Endothelial cell of umbilical vein (primary cell): ENCODE measurements at regions not wholly inside any gene's neighbourhood (a gene's known extent, or its start where the extent isn't known, plus 50 kb on each side); places are given as distances from the start of the nearest gene placed in this dataset.

Experiments
- BruUV-seq: library from RNA; stranded (reverse); fragments of 400-500 nt; replicated peaks from 2 replicates; lab custom pipeline; 2021; lab: Mats Ljungman, UMichigan
- CTCF ChIA-PET: fragments of 300-600, 350-600 bp; sonication (Branson Sonifier 250); formaldehyde crosslinking; loops from one replicate; lab custom pipeline; 2021; ENCODE audit warnings: antibody characterized with exemption, inconsistent platforms; lab: Charles Lee
- POLR2A ChIA-PET: fragments of 300-600, 350-600 bp; sonication (Branson Sonifier 250); formaldehyde crosslinking; loops from one replicate; lab custom pipeline; 2021; ENCODE audit warnings: antibody characterized with exemption, inconsistent platforms; lab: Charles Lee
- DNase-seq: peaks from one replicate; pipeline ENCODE4 v3.0.0-alpha.2; 2011; ENCODE audit warnings: low read depth, low spot score
- FAIRE-seq: peaks from 2 replicates; lab custom pipeline; 2011; peaks lifted over from hg19 to GRCh38; lab: Jason Lieb, UNC
- H2AFZ ChIP-seq: 2 replicates; pipeline ENCODE4 v1.6.0; 2012; ENCODE audit warnings: low read depth, low read length, control low read depth, inconsistent platforms
- H3K27ac ChIP-seq: 2 replicates; pipeline ENCODE4 v1.5.1; 2011; ENCODE audit warnings: low read depth, mild to moderate bottlenecking, control low read depth, low read length, moderate library complexity; ENCODE audit not compliant: insufficient read depth
- H3K27me3 ChIP-seq, 2 experiments: 2 replicates each; pipeline versions ENCODE4 v1.6.0 to v1.6.1; 2011; ENCODE audit warnings: low read length in 2 of 2, mixed read lengths in 1 of 2; ENCODE audit not compliant: control insufficient read depth in 2 of 2, insufficient read depth in 2 of 2
- H3K36me3 ChIP-seq, 2 experiments: 2 replicates in 1 of 2; 3 replicates in 1 of 2; pipeline ENCODE4 v1.5.1; 2011; ENCODE audit warnings: low read length in 2 of 2, mild to moderate bottlenecking in 1 of 2, moderate library complexity in 1 of 2; ENCODE audit not compliant: control insufficient read depth in 2 of 2, insufficient read depth in 2 of 2; ENCODE audit errors: extremely low read depth in 1 of 2
- H3K4me1 ChIP-seq: 3 replicates; pipeline ENCODE4 v1.5.1; 2011; ENCODE audit warnings: mild to moderate bottlenecking, low read length; ENCODE audit not compliant: control insufficient read depth, insufficient read depth; ENCODE audit errors: extremely low read depth
- H3K4me2 ChIP-seq: 2 replicates; pipeline ENCODE4 v1.6.1; 2011; ENCODE audit warnings: low read length, control low read depth, mixed read lengths; ENCODE audit not compliant: insufficient read depth
- H3K4me3 ChIP-seq, 3 experiments: fragments of 200-600 bp in 1 of 3; sonication (generic), shearing (Covaris generic) in 1 of 3; replicated peaks in 1 of 3; 2 replicates each; pipeline ENCODE4 v1.5.1; 2011 to 2016; ENCODE audit warnings: control low read depth in 3 of 3, low read length in 3 of 3, mild to moderate bottlenecking in 2 of 3, inconsistent platforms in 1 of 3, low read depth in 1 of 3, moderate library complexity in 1 of 3; ENCODE audit not compliant: insufficient read depth in 1 of 3
- H3K79me2 ChIP-seq: 2 replicates; pipeline ENCODE4 v1.6.0; 2012; ENCODE audit warnings: low read length, inconsistent platforms; ENCODE audit not compliant: control insufficient read depth, insufficient read depth
- H3K9ac ChIP-seq: replicated peaks from 2 replicates; pipeline ENCODE3; 2011; ENCODE audit warnings: low read length, control low read depth; ENCODE audit not compliant: insufficient read depth; ENCODE audit errors: extremely low read depth
- H3K9me1 ChIP-seq: replicated peaks from 3 replicates; pipeline ENCODE4 v1.6.0; 2011; ENCODE audit warnings: mild to moderate bottlenecking, low read length; ENCODE audit not compliant: control insufficient read depth, insufficient read depth; ENCODE audit errors: extremely low read depth
- H3K9me3 ChIP-seq: replicated peaks from 2 replicates; pipeline ENCODE4 v1.5.1; 2012; ENCODE audit warnings: low read length, inconsistent platforms; ENCODE audit not compliant: control insufficient read depth, insufficient read depth
- H4K20me1 ChIP-seq: replicated peaks from 2 replicates; pipeline ENCODE3; 2011; ENCODE audit warnings: mild to moderate bottlenecking, low read length; ENCODE audit not compliant: control insufficient read depth, insufficient read depth; ENCODE audit errors: extremely low read depth
- EZH2 ChIP-seq: IDR thresholded peaks from 2 replicates; pipeline ENCODE4 v1.6.1; 2012; ENCODE audit warnings: borderline replicate concordance, low read depth, mild to moderate bottlenecking, moderate library complexity, low read length, inconsistent platforms; ENCODE audit not compliant: severe bottlenecking
- FOS ChIP-seq: IDR thresholded peaks from 2 replicates; pipeline ENCODE4 v1.6.1; 2011; ENCODE audit warnings: mild to moderate bottlenecking, low read length, moderate library complexity, borderline replicate concordance; ENCODE audit not compliant: insufficient read depth
- GATA2 ChIP-seq: IDR thresholded peaks from 2 replicates; pipeline ENCODE4 v1.7.0; 2011; ENCODE audit warnings: low read depth, mild to moderate bottlenecking, moderate library complexity, mixed read lengths, low read length; ENCODE audit not compliant: insufficient read length, insufficient read depth
- JUN ChIP-seq: IDR thresholded peaks from 2 replicates; pipeline ENCODE4 v1.6.1; 2011; ENCODE audit warnings: borderline replicate concordance, low read depth; ENCODE audit not compliant: insufficient read length, insufficient read depth
- MYC ChIP-seq: IDR thresholded peaks from one replicate; pipeline ENCODE4 v1.6.1; 2011; ENCODE audit warnings: mild to moderate bottlenecking, low read depth, low read length
- POLR2A ChIP-seq: IDR thresholded peaks from 2 replicates; pipeline ENCODE4 v1.6.1; 2012; ENCODE audit warnings: low read depth, mild to moderate bottlenecking, control low read depth, low read length
- POLR2AphosphoS5 ChIP-seq: IDR thresholded peaks from 2 replicates; pipeline ENCODE4 v1.6.1; 2012; ENCODE audit warnings: low read depth, mild to moderate bottlenecking, control low read depth, low read length, moderate library complexity; ENCODE audit not compliant: insufficient read depth
- dilution Hi-C: fragments of 300-500 bp; cut with MboI; formaldehyde crosslinking; loops from one replicate; pipeline ENCODE4 v1.15.0; 2019; ENCODE audit warnings: low sequenced_read_pairs; ENCODE audit not compliant: extremely low pct_ligation_motif_present
- intact Hi-C: fragments of 100-400 bp; cut with micrococcal nuclease; formaldehyde crosslinking; loops from one replicate; pipeline ENCODE4 v1.10.0; 2022
- TF ChIP-seq, protein P1 (sequence below), 2 donors: IDR thresholded peaks; 1 replicate in 1 of 2; 2 replicates in 1 of 2; pipeline ENCODE4 v1.5.1; 2011; ENCODE audit warnings: low read length in 2 of 2, mild to moderate bottlenecking in 2 of 2, moderate library complexity in 2 of 2, control low read depth in 1 of 2, inconsistent platforms in 1 of 2, low read depth in 1 of 2; ENCODE audit not compliant: insufficient read depth in 1 of 2; ENCODE audit errors: extremely low read depth in 1 of 2
- TF ChIP-seq, protein P2 (sequence below): IDR thresholded peaks from 2 replicates; pipeline ENCODE4 v1.6.1; 2011; ENCODE audit not compliant: insufficient read depth, insufficient read length

DNA sequence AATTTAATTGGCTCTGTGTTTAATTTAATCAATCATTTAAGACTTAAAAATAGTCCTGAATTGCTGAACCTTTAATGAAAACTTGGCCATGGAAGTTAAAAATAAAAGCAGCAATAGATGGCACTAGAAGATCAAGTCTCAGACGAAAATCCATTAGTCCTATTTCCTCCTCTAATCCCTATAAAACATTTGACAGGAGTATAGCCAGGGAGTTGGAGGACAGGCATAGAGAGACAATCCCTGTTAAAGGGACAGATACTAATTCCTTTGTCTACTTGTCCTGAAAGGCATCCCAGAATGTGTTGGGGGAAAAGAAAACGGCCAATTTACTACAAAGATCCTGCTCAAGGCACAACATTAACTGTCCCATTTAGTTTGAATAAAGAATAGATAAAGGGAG is 276.3 kb upstream of the TACR3 start:
- Histone ChIP-seq H4K20me1 (no peaks in the 10 kb centered on the region), H3K9me3 (peaks cover 2% of the 10 kb centered on the region), H3K27me3 (no peaks in the 10 kb centered on the region), H3K36me3 (no peaks in the 10 kb centered on the region), H3K9ac (no peak overlapping the region), H3K4me3 (no peak overlapping the region), H3K9me1 (no peaks in the 10 kb centered on the region), H3K4me1 (no peaks in the 10 kb centered on the region), H3K27ac (no peak overlapping the region), H3K79me2 (no peaks in the 10 kb centered on the region), H3K4me2 (no peak overlapping the region), H2AFZ (no peak overlapping the region)
- BruUV-seq: no TSS peak
- no peak for FAIRE-seq
- CTCF ChIA-PET: no interaction called here
- DNase-seq: no peak
- no peak for TF ChIP-seq POLR2A
- TF ChIP-seq, protein P1, sequence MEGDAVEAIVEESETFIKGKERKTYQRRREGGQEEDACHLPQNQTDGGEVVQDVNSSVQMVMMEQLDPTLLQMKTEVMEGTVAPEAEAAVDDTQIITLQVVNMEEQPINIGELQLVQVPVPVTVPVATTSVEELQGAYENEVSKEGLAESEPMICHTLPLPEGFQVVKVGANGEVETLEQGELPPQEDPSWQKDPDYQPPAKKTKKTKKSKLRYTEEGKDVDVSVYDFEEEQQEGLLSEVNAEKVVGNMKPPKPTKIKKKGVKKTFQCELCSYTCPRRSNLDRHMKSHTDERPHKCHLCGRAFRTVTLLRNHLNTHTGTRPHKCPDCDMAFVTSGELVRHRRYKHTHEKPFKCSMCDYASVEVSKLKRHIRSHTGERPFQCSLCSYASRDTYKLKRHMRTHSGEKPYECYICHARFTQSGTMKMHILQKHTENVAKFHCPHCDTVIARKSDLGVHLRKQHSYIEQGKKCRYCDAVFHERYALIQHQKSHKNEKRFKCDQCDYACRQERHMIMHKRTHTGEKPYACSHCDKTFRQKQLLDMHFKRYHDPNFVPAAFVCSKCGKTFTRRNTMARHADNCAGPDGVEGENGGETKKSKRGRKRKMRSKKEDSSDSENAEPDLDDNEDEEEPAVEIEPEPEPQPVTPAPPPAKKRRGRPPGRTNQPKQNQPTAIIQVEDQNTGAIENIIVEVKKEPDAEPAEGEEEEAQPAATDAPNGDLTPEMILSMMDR (IDR thresholded peaks at IDR 0.05; ENCODE audit: extremely low read depth in 1 of 2, insufficient read depth in 1 of 2, low read depth in 1 of 2, low read length in 2 of 2): no peak
- TF ChIP-seq POLR2AphosphoS5: no peak
- TF ChIP-seq JUN: no peak
- TF ChIP-seq MYC: no peak
- TF ChIP-seq, protein P2, sequence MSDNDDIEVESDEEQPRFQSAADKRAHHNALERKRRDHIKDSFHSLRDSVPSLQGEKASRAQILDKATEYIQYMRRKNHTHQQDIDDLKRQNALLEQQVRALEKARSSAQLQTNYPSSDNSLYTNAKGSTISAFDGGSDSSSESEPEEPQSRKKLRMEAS: no peak
- no peak for TF ChIP-seq GATA2
- TF ChIP-seq EZH2: no peak
- no peak for TF ChIP-seq FOS
- POLR2A ChIA-PET: no interaction called here
- dilution Hi-C loops (no loop called here), intact Hi-C loops (no loop called here)
